IMR-90 (cell line): ENCODE measurements at regions not wholly inside any gene's neighbourhood (a gene's known extent, or its start where the extent isn't known, plus 50 kb on each side); places are given as distances from the start of the nearest gene placed in this dataset.

Experiments
- ATAC-seq: fragments of 200-7000 bp; cut with Tn5 transposase; 2 replicates; pipeline ENCODE4 v1.9.1; 2020; ENCODE audit warnings: low read depth, mild to moderate bottlenecking, moderate library complexity
- BruUV-seq: library from RNA; stranded (reverse); fragments of 400-500 nt; replicated peaks from 2 replicates; lab custom pipeline; 2021; lab: Mats Ljungman, UMichigan
- CTCF ChIA-PET: fragments of 300-600 bp; formaldehyde crosslinking; extraction: SDS; loops from one replicate; lab custom pipeline; 2021; ENCODE audit warnings: antibody characterized with exemption; lab: Yijun Ruan, JAX
- POLR2A ChIA-PET: fragments of 300-600 bp; sonication (Branson Sonifier 250); formaldehyde crosslinking; loops from one replicate; lab custom pipeline; 2022; ENCODE audit warnings: antibody characterized with exemption; ENCODE audit not compliant: unreplicated experiment; lab: Charles Lee
- DNase-seq: peaks from one replicate; pipeline ENCODE4 v3.0.0; 2013
- H2AFZ ChIP-seq: replicated peaks from 2 replicates; pipeline ENCODE3; 2013; ENCODE audit warnings: low read length, mild to moderate bottlenecking; ENCODE audit not compliant: poor library complexity
- H2AK5ac ChIP-seq: 2 replicates; pipeline ENCODE4 v1.6.1; 2013; ENCODE audit warnings: low read depth, low read length, inconsistent platforms
- H2AK9ac ChIP-seq: replicated peaks from 2 replicates; pipeline ENCODE3; 2013; ENCODE audit warnings: mild to moderate bottlenecking, low read depth, low read length, moderate library complexity; ENCODE audit not compliant: poor library complexity
- H2BK120ac ChIP-seq: 2 replicates; pipeline ENCODE4 v1.6.1; 2013; ENCODE audit warnings: low read depth, low read length, inconsistent platforms
- H2BK15ac ChIP-seq: 3 replicates; pipeline ENCODE4 v1.6.1; 2013; ENCODE audit warnings: low read depth, low read length, inconsistent platforms
- H2BK20ac ChIP-seq: 2 replicates; pipeline ENCODE4 v1.6.1; 2013; ENCODE audit warnings: low read depth, mild to moderate bottlenecking, inconsistent platforms, low read length, moderate library complexity
- H2BK5ac ChIP-seq: 2 replicates; pipeline ENCODE4 v1.6.1; 2013; ENCODE audit warnings: mild to moderate bottlenecking, low read depth, low read length, inconsistent platforms; ENCODE audit not compliant: poor library complexity, severe bottlenecking
- H3K14ac ChIP-seq: replicated peaks from 2 replicates; pipeline ENCODE4 v1.6.1; 2013; ENCODE audit warnings: low read depth, low read length, inconsistent platforms
- H3K18ac ChIP-seq: 2 replicates; pipeline ENCODE4 v1.6.1; 2013; ENCODE audit warnings: low read depth, low read length, control low read depth
- H3K23ac ChIP-seq: 2 replicates; pipeline ENCODE4 v1.6.1; 2013; ENCODE audit warnings: low read depth, low read length, inconsistent platforms
- H3K27ac ChIP-seq: 2 replicates; pipeline ENCODE4 v1.5.1; 2013; ENCODE audit warnings: mild to moderate bottlenecking, control low read depth, low read length; ENCODE audit not compliant: insufficient read depth
- H3K27me3 ChIP-seq: 2 replicates; pipeline ENCODE4 v1.6.1; 2013; ENCODE audit warnings: low read length; ENCODE audit not compliant: control insufficient read depth, insufficient read depth
- H3K36me3 ChIP-seq: 2 replicates; pipeline ENCODE4 v1.6.1; 2013; ENCODE audit warnings: low read length, mixed read lengths; ENCODE audit not compliant: control insufficient read depth, insufficient read depth
- H3K4ac ChIP-seq: 2 replicates; pipeline ENCODE4 v1.6.1; 2013; ENCODE audit warnings: low read depth, low read length, inconsistent platforms
- H3K4me1 ChIP-seq: 2 replicates; pipeline ENCODE4 v1.6.1; 2013; ENCODE audit warnings: low read length, mixed read lengths; ENCODE audit not compliant: control insufficient read depth, insufficient read depth
- H3K4me2 ChIP-seq: 2 replicates; pipeline ENCODE4 v1.6.1; 2013; ENCODE audit warnings: low read depth, mild to moderate bottlenecking, control low read depth, low read length, moderate library complexity
- H3K4me3 ChIP-seq: 2 replicates; pipeline ENCODE4 v1.5.1; 2013; ENCODE audit warnings: low read depth, mild to moderate bottlenecking, control low read depth, low read length, moderate library complexity; ENCODE audit not compliant: insufficient read depth
- H3K56ac ChIP-seq: 2 replicates; pipeline ENCODE4 v1.6.1; 2013; ENCODE audit warnings: low read length, inconsistent platforms; ENCODE audit not compliant: insufficient read depth; ENCODE audit errors: extremely low read depth
- H3K79me1 ChIP-seq, 2 experiments: 2 replicates each; pipeline ENCODE4 v1.6.1; 2013; ENCODE audit warnings: low read length in 2 of 2, inconsistent platforms in 1 of 2, low read depth in 1 of 2
- H3K9ac ChIP-seq: 2 replicates; pipeline ENCODE4 v1.6.1; 2013; ENCODE audit warnings: low read depth, low read length, control low read depth
- H3K9me1 ChIP-seq: 2 replicates; pipeline ENCODE4 v1.6.1; 2013; ENCODE audit warnings: low read length, inconsistent platforms; ENCODE audit not compliant: insufficient read depth
- H3K9me3 ChIP-seq: 2 replicates; pipeline ENCODE4 v1.6.1; 2013; ENCODE audit warnings: low read length; ENCODE audit not compliant: control insufficient read depth, insufficient read depth
- H4K20me1 ChIP-seq: 2 replicates; pipeline ENCODE4 v1.6.1; 2013; ENCODE audit warnings: low read length, inconsistent platforms; ENCODE audit not compliant: insufficient read depth
- H4K5ac ChIP-seq: 2 replicates; pipeline ENCODE4 v1.6.1; 2013; ENCODE audit warnings: mild to moderate bottlenecking, low read depth, low read length, control low read depth
- H4K8ac ChIP-seq, 2 experiments: 2 replicates each; pipeline ENCODE4 v1.6.1; 2013; ENCODE audit warnings: low read depth in 2 of 2, low read length in 2 of 2, control low read depth in 1 of 2, inconsistent platforms in 1 of 2
- H4K91ac ChIP-seq: 2 replicates; pipeline ENCODE4 v1.6.1; 2013; ENCODE audit warnings: low read depth, low read length, inconsistent platforms; ENCODE audit not compliant: insufficient read depth
- CHD1 ChIP-seq: IDR thresholded peaks from 2 replicates; pipeline ENCODE4 v1.6.1; 2012; ENCODE audit warnings: low read depth, low read length, improper control_type of control experiment
- CTCF ChIP-seq: conservative IDR thresholded peaks from 2 replicates; pipeline ENCODE4 v1.5.1; 2012; ENCODE audit warnings: mild to moderate bottlenecking, low read depth, low read length, improper control_type of control experiment
- ELK1 ChIP-seq: fragments of 150-350 bp; IDR thresholded peaks from 2 replicates; pipeline ENCODE4 v1.6.1; 2016; ENCODE audit warnings: low read depth, mild to moderate bottlenecking, low read length, moderate library complexity, borderline replicate concordance
- MAFK ChIP-seq: IDR thresholded peaks from 2 replicates; pipeline ENCODE4 v1.6.1; 2012; ENCODE audit warnings: low read depth, low read length, improper control_type of control experiment
- MAZ ChIP-seq: IDR thresholded peaks from 2 replicates; pipeline ENCODE4 v1.6.1; 2012; ENCODE audit warnings: low read depth, mild to moderate bottlenecking, low read length, improper control_type of control experiment, moderate library complexity, borderline replicate concordance
- MXI1 ChIP-seq: IDR thresholded peaks from 2 replicates; pipeline ENCODE4 v1.6.1; 2012; ENCODE audit warnings: low read depth, mild to moderate bottlenecking, low read length, moderate library complexity, borderline replicate concordance
- NFE2L2 ChIP-seq: fragments of 150-350 bp; IDR thresholded peaks from 2 replicates; pipeline ENCODE4 v1.6.1; 2016; ENCODE audit warnings: low read depth, mild to moderate bottlenecking, low read length
- POLR2A ChIP-seq: IDR thresholded peaks from 2 replicates; pipeline ENCODE4 v1.6.1; 2012; ENCODE audit warnings: mild to moderate bottlenecking, low read depth, low read length
- RAD21 ChIP-seq: IDR thresholded peaks from 2 replicates; pipeline ENCODE4 v1.6.1; 2012; ENCODE audit warnings: low read length, improper control_type of control experiment
- RFX5 ChIP-seq: IDR thresholded peaks from 2 replicates; pipeline ENCODE4 v1.8.0; 2012; ENCODE audit warnings: low read depth, mild to moderate bottlenecking, low read length, moderate library complexity
- SMC3 ChIP-seq: fragments of 150-350 bp; IDR thresholded peaks from 2 replicates; pipeline ENCODE4 v1.6.1; 2016; ENCODE audit warnings: low read depth, mild to moderate bottlenecking, antibody characterized with exemption, low read length, moderate library complexity
- USF2 ChIP-seq: fragments of 150-350 bp; IDR thresholded peaks from 2 replicates; pipeline ENCODE4 v1.6.1; 2017; ENCODE audit warnings: mild to moderate bottlenecking, antibody characterized with exemption, low read length, low read depth
- WGBS, 2 experiments: methylation state at CpG; one replicate each; pipeline versions ENCODE4 v1.1.5 to v1.1.7; 2013; ENCODE audit warnings: missing lambda C conversion rate in 2 of 2; ENCODE audit not compliant: insufficient read length in 1 of 2; ENCODE audit errors: extremely low coverage in 2 of 2; 5-methylcytosine and 5-hydroxymethylcytosine counted together
- dilution Hi-C: fragments of 300-500 bp; cut with HindIII; formaldehyde crosslinking; loops from one replicate; pipeline ENCODE4 v1.14.3; 2018; ENCODE audit warnings: low sequenced_read_pairs; ENCODE audit not compliant: unreplicated experiment
- in situ Hi-C: fragments of 300-500 bp; cut with MboI; formaldehyde crosslinking; loops from 3 replicates; pipeline ENCODE4 v1.14.3; 2019; ENCODE audit warnings: low sequenced_read_pairs, inconsistent platforms, mixed read lengths
- intact Hi-C: fragments of 100-400 bp; cut with micrococcal nuclease; formaldehyde crosslinking; loops from 2 replicates; pipeline ENCODE4 v1.10.0; 2022

GRCh38 chr5:42315214-42315613 lies 108.0 kb upstream of the GHR start:
- Histone ChIP-seq H3K79me1 (no peaks in the 10 kb centered on the region), H3K4me1 (no peaks in the 10 kb centered on the region), H2AK5ac (no peak overlapping the region), H2BK5ac (no peak overlapping the region), H3K14ac (no peak overlapping the region), H2AK9ac (no peak overlapping the region), H3K18ac (no peak overlapping the region), H3K27me3 (no peaks in the 10 kb centered on the region), H3K4ac (no peak overlapping the region), H2BK120ac (no peak overlapping the region), H3K9me1 (no peaks in the 10 kb centered on the region), H4K20me1 (no peaks in the 10 kb centered on the region), H2BK15ac (no peak overlapping the region), H3K9ac (no peak overlapping the region), H3K36me3 (no peaks in the 10 kb centered on the region), H3K23ac (no peak overlapping the region), H4K91ac (no peak overlapping the region), H3K27ac (no peak overlapping the region), H3K56ac (no peak overlapping the region), H2BK20ac (no peak overlapping the region), H2AFZ (no peak overlapping the region), H3K9me3 (no peaks in the 10 kb centered on the region; the same call in none of the 2 replicates), H4K5ac (no peak overlapping the region), H3K4me3 (no peak overlapping the region), H3K4me2 (no peak overlapping the region), H4K8ac (no peak overlapping the region)
- ATAC-seq = no peak
- DNase-seq = no peak
- in situ Hi-C loops (no loop called here), dilution Hi-C loops (no loop called here), intact Hi-C loops (no loop called here)
- CTCF ChIA-PET = no interaction called here
- POLR2A ChIA-PET = no interaction called here
- WGBS, 2 experiments = 20% methylated on average over 1 of the region's 2 CpGs; no CpG with 5 or more reads in 1 of the 2 experiments
- TF ChIP-seq USF2 (no peak), MAZ (no peak), POLR2A (no peak), RFX5 (no peak), ELK1 (no peak), CHD1 (no peak), MAFK (no peak), NFE2L2 (no peak), MXI1 (no peak), CTCF (no peak), RAD21 (no peak), SMC3 (no peak)
- BruUV-seq = no TSS peak
